ENCODE measurements at regions not wholly inside any gene's neighbourhood (a gene's known extent, or its start where the extent isn't known, plus 50 kb on each side); places are given as distances from the start of the nearest gene placed in this dataset.
A peak's percentile ranks its signal among the peaks of the same experiment; 100 is the strongest.

DNA sequence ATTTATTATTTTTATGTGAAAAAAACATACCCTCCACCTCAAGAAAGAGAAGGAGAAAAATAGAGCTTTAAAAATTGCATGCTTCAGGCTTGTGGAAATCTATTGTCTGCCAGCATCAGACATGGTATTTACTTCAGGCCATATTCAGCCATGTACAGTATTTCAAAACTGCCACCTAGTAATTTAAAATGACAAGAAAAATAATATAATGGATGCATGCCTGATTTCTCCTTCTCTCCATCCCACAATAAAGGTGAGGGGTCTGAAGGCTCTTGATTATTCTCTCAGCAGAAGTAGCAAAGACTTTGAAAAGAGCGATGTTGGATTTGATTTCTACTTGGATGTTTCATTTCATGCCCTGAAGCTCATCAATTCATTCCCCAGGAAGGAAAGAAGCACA is 250.7 kb downstream of the TBC1D4 start:
- DNase-seq (ENCODE audit: low read depth): no peak

DNA sequence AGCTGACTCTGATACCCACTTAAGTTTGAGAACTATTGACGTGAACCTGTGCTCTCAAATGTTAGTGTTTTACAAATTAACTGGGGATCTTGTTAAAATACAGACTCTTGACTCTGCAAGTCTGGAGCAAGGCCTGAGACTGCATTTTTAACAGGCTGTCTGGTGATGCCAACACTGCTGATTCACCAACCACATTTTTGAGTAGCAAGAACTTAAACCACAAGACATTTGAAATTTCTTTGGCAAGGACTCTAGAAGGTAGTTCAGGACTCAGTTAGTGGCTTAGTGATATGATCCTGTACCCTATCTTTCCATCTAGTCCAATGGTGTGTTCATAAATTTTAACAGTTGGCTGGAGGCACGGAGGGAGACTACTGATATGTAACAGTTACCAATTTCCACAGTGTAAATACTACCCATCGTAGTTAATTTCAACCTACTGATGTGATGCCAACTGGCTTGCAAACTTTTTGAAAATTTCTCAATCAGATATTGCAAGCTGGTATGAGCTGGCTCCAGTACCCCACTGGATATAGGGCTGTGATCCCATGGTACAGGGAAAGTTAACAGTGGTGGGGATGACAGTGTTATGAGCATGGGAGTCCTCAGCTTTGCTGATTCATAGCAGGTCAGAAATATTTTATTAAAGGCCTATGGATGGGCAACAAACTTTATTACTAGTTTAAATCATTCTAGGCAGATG is 255.1 kb downstream of the TBC1D4 start:
- DNase-seq (ENCODE audit: low read depth): no peak

DNA sequence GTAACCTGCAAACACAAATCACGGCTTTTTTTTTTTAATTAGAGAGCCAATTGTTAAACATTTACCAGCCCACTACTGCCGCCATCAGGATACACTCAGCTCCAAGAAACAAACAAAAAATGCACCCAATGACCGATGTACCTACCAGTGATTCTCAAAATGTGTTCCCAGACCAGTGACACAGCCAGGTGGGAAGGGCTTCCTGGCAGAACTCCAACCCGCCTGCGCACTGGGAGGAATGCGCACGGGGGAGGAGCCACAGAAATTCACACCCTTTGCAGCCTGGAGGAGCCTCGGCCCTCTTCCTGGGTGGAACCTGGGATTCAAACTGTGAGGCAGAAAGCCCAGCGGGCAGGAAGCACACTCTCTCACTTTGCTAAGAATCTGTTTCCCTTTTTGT is 255.9 kb downstream of the TBC1D4 start:
- no peak for DNase-seq (ENCODE audit: low read depth)

DNA sequence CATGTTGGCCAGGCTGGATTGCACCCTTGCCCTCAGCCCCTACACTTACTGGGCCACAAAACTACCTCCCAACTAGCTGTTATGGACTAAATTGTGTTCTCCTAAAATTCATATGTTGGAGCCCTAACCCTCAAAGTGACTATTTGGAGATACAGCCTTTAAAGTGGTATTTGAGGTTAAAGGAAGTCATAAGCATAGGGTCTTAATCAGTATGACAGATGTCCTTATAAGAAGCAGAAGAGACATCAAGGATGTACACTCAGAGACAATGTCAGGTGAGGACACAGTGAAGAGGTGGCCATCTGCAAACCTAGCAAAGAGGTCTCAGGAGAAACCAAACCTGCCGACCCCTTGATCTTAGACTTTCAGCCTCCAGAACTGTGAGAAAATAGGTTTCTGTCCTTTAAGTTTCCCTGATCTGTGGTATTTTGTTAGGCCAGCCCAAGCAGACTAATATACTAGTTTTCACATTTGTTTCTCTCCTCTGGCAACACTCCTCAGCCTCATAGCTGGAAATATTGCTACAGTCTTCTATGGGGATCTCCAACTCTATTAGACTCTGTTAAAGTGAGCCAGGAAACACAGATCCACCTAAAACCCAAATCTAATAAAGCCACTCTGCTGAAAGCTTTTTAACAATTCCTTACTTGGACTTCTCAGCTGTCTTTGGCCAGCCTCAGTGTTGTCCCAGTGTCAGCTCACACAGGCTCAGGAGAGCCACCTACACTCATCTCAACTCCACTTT is 256.5 kb downstream of the TBC1D4 start:
- DNase-seq (ENCODE audit: low read depth): no peak

- DNase-seq (ENCODE audit: low read depth): no peak
These were observed 257.8 kb downstream of the TBC1D4 start for GRCh38 chr13:75224053-75224742.

DNA sequence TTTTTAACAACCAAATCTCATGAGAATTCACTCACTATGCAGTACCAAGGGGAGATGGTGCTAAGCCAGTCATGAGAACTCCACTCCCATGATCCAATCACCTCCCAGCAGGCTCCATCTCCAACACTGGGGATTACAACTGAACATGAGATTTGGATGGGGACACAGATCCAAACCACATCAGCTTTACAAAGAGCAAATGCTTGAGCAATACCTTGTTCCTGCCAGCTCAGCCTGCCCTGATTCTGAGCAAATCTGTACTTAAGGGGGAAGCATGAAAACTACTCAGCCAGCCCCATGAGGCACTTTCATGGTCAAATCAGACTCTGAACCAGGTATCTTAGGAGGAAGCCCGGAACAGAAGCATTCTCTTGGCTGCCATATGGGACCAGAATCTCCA is 259.9 kb downstream of the TBC1D4 start:
- no peak for DNase-seq (ENCODE audit: low read depth)

GRCh38 chr13:75220861-75221260 is 261.1 kb downstream of the TBC1D4 start:
- no peak for DNase-seq (ENCODE audit: low read depth)

DNA sequence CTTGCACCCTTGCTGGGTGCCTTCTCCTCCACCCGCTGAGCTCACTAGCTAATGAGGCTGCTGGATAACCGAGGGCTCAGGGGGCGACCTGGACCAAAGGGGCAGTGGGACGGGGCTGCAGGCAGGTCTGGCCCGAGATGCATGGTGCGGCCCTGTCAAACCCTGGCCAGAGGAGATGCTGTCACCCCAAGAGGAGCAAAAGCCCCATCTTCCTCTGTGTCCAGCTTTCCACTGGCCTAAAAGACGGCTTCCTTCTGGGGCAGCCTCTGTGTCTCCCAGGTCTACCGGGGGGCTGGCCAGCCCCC is 261.8 kb downstream of the TBC1D4 start:
- no peak for DNase-seq (ENCODE audit: low read depth)

DNA sequence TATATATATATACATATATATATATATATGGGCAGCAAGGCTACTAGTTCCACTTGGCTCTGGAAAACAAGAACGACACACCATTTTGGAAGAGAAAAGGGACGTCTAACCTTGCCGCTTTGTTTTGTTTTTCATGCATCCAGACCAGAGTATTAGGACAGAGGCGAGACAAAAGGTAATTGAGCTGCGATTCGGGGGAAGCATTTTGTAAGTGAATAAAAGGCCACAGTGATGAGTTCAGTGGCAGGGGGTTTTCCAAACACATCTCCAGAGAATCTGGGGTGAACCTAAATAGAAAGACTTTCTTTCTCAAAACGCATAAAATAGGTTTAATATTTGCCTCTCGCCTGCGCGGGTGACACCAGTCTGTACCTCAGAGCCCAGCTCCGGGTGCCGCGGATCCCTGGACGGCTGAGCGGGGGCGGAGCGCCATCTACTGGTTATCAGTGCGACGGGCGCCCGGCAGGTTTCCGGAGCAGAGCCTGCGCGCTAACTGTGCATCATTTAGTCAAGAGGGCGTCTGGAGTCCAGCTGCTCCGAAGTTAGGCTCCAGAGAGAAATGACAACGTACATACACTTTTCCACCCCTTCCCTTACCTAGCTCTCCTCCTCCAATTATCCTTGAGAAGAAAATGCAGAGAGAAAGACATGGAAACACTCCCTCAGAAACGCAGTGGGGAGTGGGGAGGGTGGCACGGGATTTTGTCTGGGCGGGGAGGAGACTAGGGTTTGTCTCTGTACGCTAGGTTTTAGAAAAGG is 262.3 kb downstream of the TBC1D4 start:
- peak; percentile 85 for DNase-seq (ENCODE audit: low read depth)

- no peak for DNase-seq (ENCODE audit: low read depth)
These were observed 264.0 kb downstream of the TBC1D4 start for GRCh38 chr13:75217949-75218348.

GRCh38 chr13:75216038-75216437 is 265.9 kb downstream of the TBC1D4 start:
- no peak for DNase-seq (ENCODE audit: low read depth)

DNA sequence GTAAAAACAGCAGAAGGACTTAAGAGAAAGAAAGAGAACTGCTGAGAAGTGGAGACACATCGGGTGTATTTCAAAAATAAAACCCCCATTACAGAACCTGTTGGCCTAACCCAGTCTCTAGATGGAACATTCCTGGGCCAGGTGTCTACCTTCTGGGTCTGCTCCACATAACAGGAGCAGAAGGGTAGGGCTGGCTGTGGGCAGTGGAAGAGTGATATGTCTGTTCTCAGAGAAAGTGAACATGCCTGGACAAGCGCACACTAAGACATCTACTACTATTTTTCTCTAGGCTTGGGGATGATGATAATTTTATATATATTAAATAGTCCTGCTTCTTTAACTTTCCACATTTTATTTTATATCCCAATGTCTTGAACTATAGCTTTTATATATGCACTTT is 267.1 kb downstream of the TBC1D4 start:
- DNase-seq (ENCODE audit: low read depth): no peak

DNA sequence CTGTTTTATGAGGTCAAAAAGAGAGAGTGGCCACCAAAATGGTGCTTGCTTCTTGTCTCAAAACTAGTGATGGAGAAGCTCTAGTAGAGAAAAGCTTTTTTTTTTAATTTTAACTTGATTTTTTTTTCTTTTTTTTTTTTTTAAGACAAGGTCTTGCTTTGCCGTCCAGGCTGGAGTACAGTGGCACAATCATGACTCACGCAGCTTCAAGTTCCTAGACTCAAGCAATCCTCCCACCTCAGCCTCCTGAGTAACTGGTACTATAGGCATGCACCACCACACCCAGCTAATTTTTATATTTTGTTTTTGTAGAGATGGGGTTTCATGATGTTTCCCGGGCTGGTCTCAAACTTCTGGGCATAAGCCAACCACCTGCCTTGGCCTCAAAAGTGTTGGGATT is 279.0 kb downstream of the TBC1D4 start:
- DNase-seq (ENCODE audit: low read depth): no peak

- no peak for DNase-seq (ENCODE audit: low read depth)
These were observed 284.2 kb downstream of the TBC1D4 start for GRCh38 chr13:75197803-75198202.

- DNase-seq (ENCODE audit: low read depth): no peak
These were observed 285.7 kb downstream of the TBC1D4 start for GRCh38 chr13:75196147-75196837.

DNA sequence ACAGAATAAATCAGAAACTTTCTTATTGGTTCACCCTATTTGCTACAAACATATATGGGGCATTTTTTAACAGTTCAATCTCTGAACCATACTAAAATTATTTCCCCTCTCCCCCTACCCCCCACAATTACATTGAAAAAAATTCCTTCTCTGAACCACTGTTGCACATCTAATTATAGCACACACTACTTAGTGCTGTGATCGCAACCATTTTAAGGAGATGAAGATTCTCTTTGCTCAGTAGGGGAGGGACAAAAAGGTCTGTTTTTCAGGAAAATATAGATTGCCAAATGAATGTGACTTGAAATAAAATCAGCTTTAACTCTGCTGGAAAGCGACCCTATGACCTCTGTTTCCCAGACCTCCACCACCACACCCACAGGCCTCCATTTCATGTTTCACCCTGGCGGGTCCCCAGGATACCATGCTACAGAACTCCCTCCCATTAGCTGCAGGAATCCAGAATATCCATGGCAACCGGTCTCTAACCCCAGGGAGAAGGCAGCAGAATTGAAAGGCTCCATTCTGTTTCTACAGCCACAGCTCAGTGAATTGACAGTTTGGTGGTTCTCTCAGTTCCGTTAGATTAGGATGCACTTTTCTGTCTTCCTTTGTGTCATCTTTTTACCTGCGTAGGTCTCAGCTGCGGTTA is 286.3 kb downstream of the TBC1D4 start:
- DNase-seq (ENCODE audit: low read depth): no peak

DNA sequence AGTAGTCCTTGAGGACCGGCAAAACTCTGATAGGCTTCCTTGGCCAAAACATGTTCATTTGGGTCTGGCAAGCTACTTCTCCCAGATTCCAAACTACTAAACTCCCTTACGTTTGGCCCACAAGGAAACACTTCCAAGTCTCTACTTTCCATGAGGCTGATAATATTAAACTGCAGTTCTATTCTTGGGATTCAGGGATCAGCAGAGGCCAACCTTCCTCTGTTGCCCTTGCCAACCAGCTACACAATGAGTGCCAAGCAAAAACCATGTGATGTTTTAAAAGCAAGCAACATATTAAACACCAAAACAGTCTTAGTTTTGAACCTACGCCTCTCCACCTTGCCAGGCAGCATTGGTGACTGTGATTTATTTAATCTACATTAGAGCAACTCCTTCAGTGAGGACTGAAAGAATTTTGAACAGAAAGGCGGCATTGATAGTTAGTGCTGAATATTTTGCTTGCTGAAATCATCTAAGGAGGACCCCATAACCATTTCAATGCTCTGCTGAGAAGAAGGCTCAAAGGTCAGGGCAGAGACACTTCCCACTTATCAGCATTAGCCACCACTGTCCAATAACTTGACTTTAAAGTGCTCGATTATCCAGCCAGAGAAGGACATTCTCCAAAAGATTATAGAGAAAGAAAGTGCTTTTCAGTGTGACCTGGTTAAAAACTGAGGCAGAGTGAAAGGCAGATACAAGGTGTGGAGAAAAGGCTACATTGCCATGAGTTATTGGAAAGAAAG is 287.1 kb downstream of the TBC1D4 start:
- DNase-seq (ENCODE audit: low read depth): no peak

GRCh38 chr13:75186379-75186778 is 295.6 kb downstream of the TBC1D4 start:
- no peak for DNase-seq (ENCODE audit: low read depth)

GRCh38 chr13:75181906-75182305 is 300.1 kb downstream of the TBC1D4 start:
- DNase-seq (ENCODE audit: low read depth): no peak

GRCh38 chr13:75180805-75181455 is 301.0 kb downstream of the TBC1D4 start:
- DNase-seq (ENCODE audit: low read depth): no peak

Data from activated T-cell treated with anti-CD3 and anti-CD28 coated beads for 48 hours (primary cell).